Ascending aorta (tissue), 2 donors: ENCODE measurements at regions not wholly inside any gene's neighbourhood (a gene's known extent, or its start where the extent isn't known, plus 50 kb on each side); places are given as distances from the start of the nearest gene placed in this dataset.

Experiments
- DNase-seq, 2 donors: peaks; one replicate each; pipeline ENCODE4 v3.0.0-alpha.2; 2019; ENCODE audit warnings: low spot score in 2 of 2
- H3K27ac ChIP-seq, 2 donors: fragments of 200-600 bp; sonication (generic); one replicate each; pipeline ENCODE4 v1.5.1; 2016 to 2017; ENCODE audit warnings: mild to moderate bottlenecking in 1 of 2
- H3K27me3 ChIP-seq: fragments of 200-600 bp; sonication (generic); one replicate; pipeline ENCODE4 v1.5.1; 2017
- H3K36me3 ChIP-seq, 2 donors: fragments of 200-600 bp; sonication (generic); one replicate each; pipeline ENCODE4 v1.5.1; 2016
- H3K4me1 ChIP-seq, 2 donors: fragments of 200-600 bp; sonication (generic); one replicate each; pipeline ENCODE4 v1.5.1; 2016 to 2017; ENCODE audit warnings: mild to moderate bottlenecking in 1 of 2
- H3K4me3 ChIP-seq, 2 donors: fragments of 200-600 bp; sonication (generic); one replicate each; pipeline ENCODE4 v1.5.1; 2016 to 2017; ENCODE audit warnings: mild to moderate bottlenecking in 1 of 2
- H3K9me3 ChIP-seq, 2 donors: fragments of 200-600 bp; sonication (generic); one replicate each; pipeline ENCODE4 v1.5.1; 2016
- CTCF ChIP-seq, 3 experiments: fragments of 200-600 bp in 2 of 3; fragments of 450-650 bp in 1 of 3; sonication (generic) in 2 of 3; IDR thresholded peaks; one replicate each; pipeline ENCODE4 v1.5.1; 2016 to 2019; ENCODE audit warnings: antibody characterized with exemption in 3 of 3, mild to moderate bottlenecking in 1 of 3, moderate library complexity in 1 of 3
- intact Hi-C: fragments of 100-400 bp; cut with DNase I; formaldehyde crosslinking; loops from one replicate; pipeline ENCODE4 v1.15.1; 2023

- DNase-seq = no peak
- Histone ChIP-seq H3K36me3 (no peaks in the 10 kb centered on the region), H3K27ac (no peak overlapping the region), H3K4me1 (no peaks in the 10 kb centered on the region), H3K27me3 (no peaks in the 10 kb centered on the region), H3K4me3 (no peak overlapping the region), H3K9me3 (no peaks in the 10 kb centered on the region)
- intact Hi-C loops = no loop called here
- no peak for TF ChIP-seq CTCF (IDR thresholded peaks at IDR 0.05)
Observed at GRCh38 chr9:82091610-82092009, 103.0 kb downstream of the SPATA31D1 start.

GRCh38 chr9:82101475-82101874 lies 112.9 kb downstream of the SPATA31D1 start:
- H3K27me3 ChIP-seq = no peaks in the 10 kb centered on the region
- TF ChIP-seq CTCF (IDR thresholded peaks at IDR 0.05) = no peak

GRCh38 chr9:82104252-82104651 lies 115.7 kb downstream of the SPATA31D1 start:
- Histone ChIP-seq H3K4me3 (no peak overlapping the region), H3K36me3 (no peaks in the 10 kb centered on the region), H3K27me3 (no peaks in the 10 kb centered on the region), H3K9me3 (peaks cover 0 to 6% of the 10 kb centered on the region in 2 donors), H3K4me1 (no peaks in the 10 kb centered on the region), H3K27ac (no peak overlapping the region)
- no peak for TF ChIP-seq CTCF (IDR thresholded peaks at IDR 0.05)
- intact Hi-C loops = no loop called here
- no peak for DNase-seq

More at GRCh38 chr9:82101475-82101874, 112.9 kb downstream of the SPATA31D1 start:
- Histone ChIP-seq H3K4me1 (no peaks in the 10 kb centered on the region), H3K36me3 (no peaks in the 10 kb centered on the region), H3K4me3 (no peak overlapping the region), H3K27ac (no peak overlapping the region), H3K9me3 (peaks cover 0 to 6% of the 10 kb centered on the region in 2 donors)
- no peak for DNase-seq
- intact Hi-C loops = no loop called here

- Histone ChIP-seq H3K27ac (no peak overlapping the region), H3K4me3 (no peak overlapping the region), H3K4me1 (no peaks in the 10 kb centered on the region), H3K27me3 (no peaks in the 10 kb centered on the region), H3K36me3 (no peaks in the 10 kb centered on the region), H3K9me3 (peaks cover 0 to 6% of the 10 kb centered on the region in 2 donors)
- no peak for TF ChIP-seq CTCF (IDR thresholded peaks at IDR 0.05)
- DNase-seq = no peak
- intact Hi-C loops = no loop called here
Observed at GRCh38 chr9:82105729-82106128, 117.2 kb downstream of the SPATA31D1 start.

- TF ChIP-seq CTCF (IDR thresholded peaks at IDR 0.05) = no peak
- H3K9me3 ChIP-seq = peaks cover 0 to under 1% of the 10 kb centered on the region in 2 donors
- intact Hi-C loops = no loop called here
- no peaks in the 10 kb centered on the region for H3K36me3 ChIP-seq
- no peak for DNase-seq
- H3K27me3 ChIP-seq = no peaks in the 10 kb centered on the region
- H3K27ac ChIP-seq = no peak overlapping the region
- no peak overlapping the region for H3K4me3 ChIP-seq
- no peaks in the 10 kb centered on the region for H3K4me1 ChIP-seq
Observed at GRCh38 chr9:82106536-82106935, 118.0 kb downstream of the SPATA31D1 start.

GRCh38 chr9:82108474-82108873 lies 119.9 kb downstream of the SPATA31D1 start:
- intact Hi-C loops = no loop called here

More at GRCh38 chr9:82108474-82108873, 119.9 kb downstream of the SPATA31D1 start:
- TF ChIP-seq CTCF (IDR thresholded peaks at IDR 0.05) = no peak
- no peak for DNase-seq
- Histone ChIP-seq H3K27ac (no peak overlapping the region), H3K9me3 (no peaks in the 10 kb centered on the region), H3K4me1 (no peaks in the 10 kb centered on the region), H3K36me3 (no peaks in the 10 kb centered on the region), H3K27me3 (no peaks in the 10 kb centered on the region), H3K4me3 (no peak overlapping the region)
